GM12865 (cell line): ENCODE measurements at regions not wholly inside any gene's neighbourhood (a gene's known extent, or its start where the extent isn't known, plus 50 kb on each side); places are given as distances from the start of the nearest gene placed in this dataset.

Experiments used
- DNase-seq: peaks from one replicate; pipeline ENCODE4 v3.0.0; 2010; ENCODE audit warnings: low read depth
- H3K4me3 ChIP-seq: 2 replicates; pipeline ENCODE4 v1.5.1; 2011; ENCODE audit warnings: mild to moderate bottlenecking, low read depth, low read length, control low read depth
- TF ChIP-seq, protein P1 (sequence below): IDR thresholded peaks from 2 replicates; pipeline ENCODE4 v1.5.1; 2011; ENCODE audit warnings: low read length, control low read depth, low read depth, inconsistent platforms; ENCODE audit not compliant: insufficient read depth; ENCODE audit errors: missing control alignments

GRCh38 chr6:121600389-121601168 is 165.1 kb downstream of the GJA1 start:
- H3K4me3 ChIP-seq, result no peak overlapping the region
- TF ChIP-seq, protein P1, sequence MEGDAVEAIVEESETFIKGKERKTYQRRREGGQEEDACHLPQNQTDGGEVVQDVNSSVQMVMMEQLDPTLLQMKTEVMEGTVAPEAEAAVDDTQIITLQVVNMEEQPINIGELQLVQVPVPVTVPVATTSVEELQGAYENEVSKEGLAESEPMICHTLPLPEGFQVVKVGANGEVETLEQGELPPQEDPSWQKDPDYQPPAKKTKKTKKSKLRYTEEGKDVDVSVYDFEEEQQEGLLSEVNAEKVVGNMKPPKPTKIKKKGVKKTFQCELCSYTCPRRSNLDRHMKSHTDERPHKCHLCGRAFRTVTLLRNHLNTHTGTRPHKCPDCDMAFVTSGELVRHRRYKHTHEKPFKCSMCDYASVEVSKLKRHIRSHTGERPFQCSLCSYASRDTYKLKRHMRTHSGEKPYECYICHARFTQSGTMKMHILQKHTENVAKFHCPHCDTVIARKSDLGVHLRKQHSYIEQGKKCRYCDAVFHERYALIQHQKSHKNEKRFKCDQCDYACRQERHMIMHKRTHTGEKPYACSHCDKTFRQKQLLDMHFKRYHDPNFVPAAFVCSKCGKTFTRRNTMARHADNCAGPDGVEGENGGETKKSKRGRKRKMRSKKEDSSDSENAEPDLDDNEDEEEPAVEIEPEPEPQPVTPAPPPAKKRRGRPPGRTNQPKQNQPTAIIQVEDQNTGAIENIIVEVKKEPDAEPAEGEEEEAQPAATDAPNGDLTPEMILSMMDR, result no peak
- no peak for DNase-seq

DNA sequence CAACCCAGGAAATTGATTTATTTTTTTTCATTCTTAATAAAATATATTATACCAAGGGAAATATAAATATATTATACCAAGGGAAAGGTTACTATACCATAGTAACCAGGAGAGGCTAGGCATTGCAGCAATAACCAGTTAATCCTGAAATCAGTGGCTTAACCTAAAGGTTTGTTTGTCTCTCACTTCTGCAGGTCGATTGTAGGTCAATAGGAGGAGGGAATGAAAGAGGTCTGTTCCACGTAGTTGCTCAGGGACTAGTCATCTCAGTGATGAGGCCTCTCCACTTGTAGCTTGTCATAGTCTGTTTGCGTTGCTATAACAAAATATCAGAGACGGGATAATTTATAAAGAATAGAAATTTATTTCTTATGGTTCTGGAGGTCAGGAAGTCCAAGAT is 168.0 kb downstream of the GJA1 start:
- DNase-seq, result no peak
- H3K4me3 ChIP-seq, result no peak overlapping the region
- TF ChIP-seq, protein P1, result no peak

DNA sequence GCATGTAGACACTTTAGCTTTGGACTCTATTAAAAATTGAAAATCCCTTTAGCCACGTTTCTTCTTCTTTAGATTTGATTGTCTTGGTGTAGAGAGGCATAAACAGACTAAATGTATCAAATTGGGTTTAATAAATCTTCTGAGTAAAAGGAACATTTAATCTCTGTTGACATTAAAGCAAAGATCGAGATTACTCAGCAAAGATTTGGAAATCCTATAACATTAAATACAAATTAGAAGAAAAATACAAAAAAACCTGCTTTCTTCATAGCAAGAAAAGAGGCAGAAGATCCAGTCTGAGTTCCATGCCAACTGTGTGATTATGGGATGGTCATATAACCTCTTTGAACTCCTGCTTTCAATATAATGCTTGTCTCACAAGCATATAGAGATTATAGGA is 172.3 kb downstream of the GJA1 start:
- no peak overlapping the region for H3K4me3 ChIP-seq
- TF ChIP-seq, protein P1, result no peak
- DNase-seq, result no peak

- DNase-seq, result no peak
- H3K4me3 ChIP-seq, result no peak overlapping the region
- TF ChIP-seq, protein P1, result no peak
Observed at GRCh38 chr6:121608270-121608669, 172.8 kb downstream of the GJA1 start.

DNA sequence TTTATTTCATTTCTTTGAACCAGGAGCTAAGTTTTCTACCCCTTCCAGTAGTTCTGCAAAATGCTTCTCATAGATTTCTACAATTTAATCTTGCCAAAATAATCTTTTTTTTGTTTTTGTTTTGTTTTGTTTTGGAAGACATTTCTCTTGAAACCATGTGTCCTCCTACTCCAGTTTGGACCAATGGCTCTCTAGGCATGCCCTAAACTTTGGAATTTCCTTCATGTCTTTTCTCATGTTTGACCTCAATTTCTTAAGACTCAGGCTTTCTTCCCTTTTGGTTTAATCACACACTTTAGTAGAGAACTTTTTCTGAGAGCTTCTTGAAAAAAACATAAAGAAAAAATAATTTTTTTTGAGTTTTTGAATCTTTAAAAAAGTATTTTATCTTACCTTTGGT is 173.8 kb downstream of the GJA1 start:
- H3K4me3 ChIP-seq, result no peak overlapping the region
- TF ChIP-seq, protein P1, result no peak
- no peak for DNase-seq

DNA sequence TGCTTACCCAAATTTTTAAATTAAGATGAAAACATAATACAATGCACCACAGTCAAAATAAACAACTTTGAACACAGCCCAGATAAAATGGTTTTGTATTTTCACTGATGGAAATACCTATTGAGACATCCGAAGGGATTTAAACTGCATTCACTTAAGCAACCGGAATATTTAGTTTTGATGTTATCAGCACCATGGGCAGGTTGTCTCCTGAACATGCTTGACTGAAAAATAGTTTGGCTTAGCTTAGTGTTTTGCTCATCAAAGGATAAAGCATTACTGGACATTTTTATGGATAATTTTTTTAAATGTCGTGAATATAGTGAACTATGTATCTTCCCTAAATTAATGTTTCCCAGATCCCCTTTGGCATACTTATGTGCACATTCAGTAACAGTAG is 177.5 kb downstream of the GJA1 start:
- H3K4me3 ChIP-seq, result no peak overlapping the region
- no peak for DNase-seq
- TF ChIP-seq, protein P1, result no peak

- no peak for DNase-seq
- H3K4me3 ChIP-seq, result no peak overlapping the region
- TF ChIP-seq, protein P1, result no peak
Observed at GRCh38 chr6:121614115-121614514, 178.7 kb downstream of the GJA1 start.
